ENCODE measurements at regions not wholly inside any gene's neighbourhood (a gene's known extent, or its start where the extent isn't known, plus 50 kb on each side); places are given as distances from the start of the nearest gene placed in this dataset.

DNA sequence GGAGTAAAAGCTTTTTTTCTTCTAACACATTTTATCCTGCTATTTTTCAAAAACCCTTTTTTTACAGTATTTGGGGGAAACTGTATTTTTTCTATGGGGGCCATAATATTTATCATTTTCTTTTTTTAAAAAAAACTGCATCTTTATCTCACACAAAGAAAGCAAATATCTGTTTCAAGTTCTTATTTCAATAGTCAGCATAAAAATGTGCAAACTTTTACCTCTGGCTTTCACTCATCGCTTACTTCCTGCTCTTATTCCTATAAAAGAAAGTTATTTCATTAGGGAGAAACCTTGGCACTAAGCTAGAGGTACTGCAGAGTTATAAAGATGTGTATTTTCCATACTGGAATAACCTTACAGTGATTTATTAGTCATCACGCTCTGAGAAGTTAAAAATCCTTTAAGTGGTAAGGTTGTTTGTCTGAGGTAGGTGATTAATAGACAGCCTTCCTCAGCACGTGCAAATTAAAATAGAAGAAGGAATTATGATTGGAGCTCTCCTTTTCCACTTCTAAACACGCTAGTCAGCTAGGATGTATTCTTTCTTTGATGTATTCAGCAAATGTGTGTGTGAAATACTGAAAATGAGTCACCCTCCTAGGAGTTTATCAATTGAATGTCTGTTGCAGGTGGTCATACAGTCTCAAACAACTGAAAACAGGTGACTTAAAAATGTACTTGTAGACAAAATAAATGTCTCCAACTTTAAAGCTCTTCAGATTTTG is 461.0 kb downstream of the GXYLT1 start:
- no peak for ATAC-seq
- H3K27ac ChIP-seq: no peak overlapping the region
- DNase-seq: no peak
- H3K4me3 ChIP-seq: no peak overlapping the region
- no peaks in the 10 kb centered on the region for H3K27me3 ChIP-seq
- TF ChIP-seq, protein P1, sequence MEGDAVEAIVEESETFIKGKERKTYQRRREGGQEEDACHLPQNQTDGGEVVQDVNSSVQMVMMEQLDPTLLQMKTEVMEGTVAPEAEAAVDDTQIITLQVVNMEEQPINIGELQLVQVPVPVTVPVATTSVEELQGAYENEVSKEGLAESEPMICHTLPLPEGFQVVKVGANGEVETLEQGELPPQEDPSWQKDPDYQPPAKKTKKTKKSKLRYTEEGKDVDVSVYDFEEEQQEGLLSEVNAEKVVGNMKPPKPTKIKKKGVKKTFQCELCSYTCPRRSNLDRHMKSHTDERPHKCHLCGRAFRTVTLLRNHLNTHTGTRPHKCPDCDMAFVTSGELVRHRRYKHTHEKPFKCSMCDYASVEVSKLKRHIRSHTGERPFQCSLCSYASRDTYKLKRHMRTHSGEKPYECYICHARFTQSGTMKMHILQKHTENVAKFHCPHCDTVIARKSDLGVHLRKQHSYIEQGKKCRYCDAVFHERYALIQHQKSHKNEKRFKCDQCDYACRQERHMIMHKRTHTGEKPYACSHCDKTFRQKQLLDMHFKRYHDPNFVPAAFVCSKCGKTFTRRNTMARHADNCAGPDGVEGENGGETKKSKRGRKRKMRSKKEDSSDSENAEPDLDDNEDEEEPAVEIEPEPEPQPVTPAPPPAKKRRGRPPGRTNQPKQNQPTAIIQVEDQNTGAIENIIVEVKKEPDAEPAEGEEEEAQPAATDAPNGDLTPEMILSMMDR (IDR thresholded peaks at IDR 0.05): no peak
- no peaks in the 10 kb centered on the region for H3K4me1 ChIP-seq
- H3K9me3 ChIP-seq: no peaks in the 10 kb centered on the region
- no peaks in the 10 kb centered on the region for H3K36me3 ChIP-seq
- intact Hi-C loops (cut with DNase I): no loop called here

DNA sequence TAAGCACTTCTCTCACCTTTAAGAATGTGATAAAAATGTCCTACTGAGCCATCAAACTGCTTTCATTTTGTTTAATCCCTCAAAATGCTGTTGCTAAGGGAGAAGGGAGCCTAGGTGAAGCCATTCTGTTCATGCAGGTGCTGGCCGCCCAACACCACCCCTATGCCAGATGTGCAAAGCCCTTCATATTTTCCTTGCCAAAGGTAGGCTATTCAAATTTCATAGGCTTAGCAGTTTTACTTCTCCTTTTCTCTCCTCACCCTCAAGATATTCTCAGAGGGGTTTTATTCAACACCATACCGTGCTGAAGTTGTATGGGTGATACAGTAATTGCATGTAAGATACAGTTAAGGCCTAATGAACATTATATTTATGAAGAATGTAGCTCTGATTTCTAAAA is 461.7 kb downstream of the GXYLT1 start:
- H3K4me1 ChIP-seq: no peaks in the 10 kb centered on the region
- intact Hi-C loops (cut with DNase I): no loop called here
- DNase-seq: no peak
- no peaks in the 10 kb centered on the region for H3K27me3 ChIP-seq
- no peak for ATAC-seq
- TF ChIP-seq, protein P1 (IDR thresholded peaks at IDR 0.05): no peak
- no peak overlapping the region for H3K4me3 ChIP-seq
- H3K27ac ChIP-seq: no peak overlapping the region
- H3K9me3 ChIP-seq: no peaks in the 10 kb centered on the region
- H3K36me3 ChIP-seq: no peaks in the 10 kb centered on the region

DNA sequence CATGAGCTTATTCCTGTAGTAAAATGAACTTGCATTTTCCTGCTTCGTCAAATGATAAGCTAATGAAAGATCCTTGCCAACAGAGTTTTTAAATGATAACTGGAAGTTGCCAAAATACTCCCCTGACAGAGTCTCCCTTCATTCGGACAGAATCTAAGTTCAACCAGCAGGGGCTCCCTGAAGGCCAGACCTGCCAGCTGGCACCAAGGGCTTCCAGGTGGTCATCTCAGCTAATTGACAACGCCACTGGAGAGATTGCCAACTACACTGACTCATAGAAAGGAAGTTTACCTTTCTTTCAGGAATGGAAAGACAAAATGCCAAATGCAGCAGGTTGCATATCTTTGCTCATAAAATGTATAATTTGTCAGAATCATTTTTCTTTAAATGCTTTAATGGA is 462.8 kb downstream of the GXYLT1 start:
- TF ChIP-seq, protein P1 (IDR thresholded peaks at IDR 0.05): no peak
- Histone ChIP-seq H3K4me1 (no peaks in the 10 kb centered on the region), H3K4me3 (no peak overlapping the region), H3K36me3 (no peaks in the 10 kb centered on the region), H3K27me3 (no peaks in the 10 kb centered on the region), H3K27ac (no peak overlapping the region), H3K9me3 (no peaks in the 10 kb centered on the region)
- intact Hi-C loops (cut with DNase I): no loop called here
- no peak for ATAC-seq
- no peak for DNase-seq

DNA sequence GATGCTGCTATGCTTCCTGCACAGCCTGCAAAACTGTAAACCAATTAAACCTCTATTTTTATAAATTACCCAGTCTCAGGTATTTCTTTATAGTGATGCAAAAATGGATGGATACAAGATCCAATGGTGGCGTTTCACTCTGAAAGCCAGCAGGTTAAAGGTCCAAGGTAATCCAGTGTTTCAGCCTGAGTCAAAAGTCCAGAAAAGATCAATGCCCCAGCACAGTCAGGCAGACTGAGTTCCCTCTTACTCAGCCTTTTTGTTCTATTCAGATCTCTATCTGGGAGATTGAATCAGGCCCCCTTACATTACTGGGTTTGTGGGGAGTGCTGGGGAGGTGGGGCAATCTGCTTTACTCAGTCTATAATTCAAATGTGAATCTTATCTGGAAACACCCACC is 464.5 kb downstream of the GXYLT1 start:
- Histone ChIP-seq H3K9me3 (no peaks in the 10 kb centered on the region), H3K4me3 (no peak overlapping the region), H3K4me1 (no peaks in the 10 kb centered on the region), H3K27ac (no peak overlapping the region), H3K27me3 (no peaks in the 10 kb centered on the region), H3K36me3 (no peaks in the 10 kb centered on the region)
- intact Hi-C loops (cut with DNase I): no loop called here
- no peak for ATAC-seq
- TF ChIP-seq, protein P1 (IDR thresholded peaks at IDR 0.05): no peak
- DNase-seq: no peak

DNA sequence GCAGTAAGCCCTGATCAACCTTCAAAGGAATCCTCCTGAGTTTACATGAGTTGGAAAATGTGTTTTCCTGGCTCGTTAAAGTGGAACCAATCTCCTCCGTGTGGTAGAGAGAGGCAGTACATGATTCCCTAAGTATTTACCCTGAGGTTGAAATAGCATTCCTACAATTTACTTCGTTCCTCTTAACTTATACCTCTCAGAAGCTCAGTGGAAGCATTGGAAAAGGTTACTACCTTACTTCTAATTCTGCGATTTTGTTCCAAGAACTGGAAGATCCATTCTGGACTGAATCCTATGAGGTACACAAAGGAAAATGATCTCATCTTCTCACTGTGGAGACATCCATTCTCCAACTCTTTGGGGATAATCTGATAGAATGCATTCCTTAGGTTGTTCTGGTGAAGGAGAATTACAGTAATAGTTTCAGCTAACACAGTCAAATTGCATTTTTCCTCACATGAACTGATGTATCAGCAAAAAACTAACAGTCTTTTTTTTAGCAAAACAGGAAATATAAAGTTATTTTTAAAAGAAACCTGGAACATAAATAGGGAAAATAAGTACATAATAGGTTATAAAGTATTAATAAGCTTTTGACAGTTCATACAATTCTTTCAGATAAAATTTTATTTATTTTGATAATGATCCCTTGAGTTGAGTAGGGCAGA is 475.6 kb downstream of the PDZRN4 start:
- H3K9me3 ChIP-seq: no peaks in the 10 kb centered on the region
- H3K4me1 ChIP-seq: no peaks in the 10 kb centered on the region
- no peak overlapping the region for H3K27ac ChIP-seq
- ATAC-seq (peak; percentile 74), DNase-seq (no peak)
- no peaks in the 10 kb centered on the region for H3K36me3 ChIP-seq
- no peaks in the 10 kb centered on the region for H3K27me3 ChIP-seq
- no peak overlapping the region for H3K4me3 ChIP-seq
- TF ChIP-seq, protein P1 (IDR thresholded peaks at IDR 0.05): peak; percentile 51
- intact Hi-C loops (cut with DNase I): no loop called here

All from upper lobe of right lung (tissue), 1 donor.